Esophagus muscularis mucosa (tissue), 4 donors: ENCODE measurements at regions not wholly inside any gene's neighbourhood (a gene's known extent, or its start where the extent isn't known, plus 50 kb on each side); places are given as distances from the start of the nearest gene placed in this dataset.

ENCODE experiments used
- DNase-seq: peaks from one replicate; pipeline ENCODE4 v3.0.0-alpha.2; 2017; ENCODE audit errors: extremely low spot score
- H3K27ac ChIP-seq, 4 donors: fragments of 200-600 bp; sonication (generic); replicated peaks in 1 of 4; 1 replicate in 3 of 4; 2 replicates in 1 of 4; pipeline ENCODE4 v1.5.1; 2016 to 2019; ENCODE audit warnings: mild to moderate bottlenecking in 1 of 4
- H3K27me3 ChIP-seq, 4 donors: fragments of 200-600 bp; sonication (generic); one replicate each; pipeline versions ENCODE4 v1.5.1 to v1.6.0; 2016 to 2019
- H3K36me3 ChIP-seq, 4 donors: fragments of 200-600 bp; sonication (generic); one replicate each; pipeline ENCODE4 v1.5.1; 2016 to 2019
- H3K4me1 ChIP-seq, 4 donors: fragments of 200-600 bp; sonication (generic); one replicate each; pipeline ENCODE4 v1.5.1; 2016 to 2019
- H3K4me3 ChIP-seq, 4 donors: fragments of 200-600 bp; sonication (generic); 1 replicate in 2 of 4; 2 replicates in 2 of 4; pipeline ENCODE4 v1.5.1; 2016 to 2019; ENCODE audit warnings: mild to moderate bottlenecking in 4 of 4, moderate library complexity in 1 of 4
- H3K9me3 ChIP-seq, 4 donors: fragments of 200-600 bp; sonication (generic); 1 replicate in 3 of 4; 2 replicates in 1 of 4; pipeline ENCODE4 v1.5.1; 2016 to 2019
- POLR2AphosphoS5 ChIP-seq, 2 donors: sonication (generic); formaldehyde crosslinking; IDR thresholded peaks; one replicate each; pipeline ENCODE4 v1.6.1; 2017; ENCODE audit warnings: antibody characterized with exemption in 2 of 2
- WGBS: methylation state at CpG from one replicate; pipeline ENCODE4 v1.1.5; 2018; 5-methylcytosine and 5-hydroxymethylcytosine counted together
- intact Hi-C: fragments of 100-400 bp; cut with DNase I; formaldehyde crosslinking; loops from one replicate; pipeline ENCODE4 v1.15.1; 2023
- TF ChIP-seq, protein P1 (sequence below), 3 experiments: fragments of 200-600 bp in 2 of 3; fragments of 450-650 bp in 1 of 3; sonication (generic) in 2 of 3; IDR thresholded peaks; one replicate each; pipeline ENCODE4 v1.5.1; 2017 to 2019; ENCODE audit warnings: antibody characterized with exemption in 3 of 3, mild to moderate bottlenecking in 2 of 3, moderate library complexity in 1 of 3

GRCh38 chr3:165254812-165255211 lies 58.6 kb upstream of the SLITRK3 start:
- TF ChIP-seq, protein P1, sequence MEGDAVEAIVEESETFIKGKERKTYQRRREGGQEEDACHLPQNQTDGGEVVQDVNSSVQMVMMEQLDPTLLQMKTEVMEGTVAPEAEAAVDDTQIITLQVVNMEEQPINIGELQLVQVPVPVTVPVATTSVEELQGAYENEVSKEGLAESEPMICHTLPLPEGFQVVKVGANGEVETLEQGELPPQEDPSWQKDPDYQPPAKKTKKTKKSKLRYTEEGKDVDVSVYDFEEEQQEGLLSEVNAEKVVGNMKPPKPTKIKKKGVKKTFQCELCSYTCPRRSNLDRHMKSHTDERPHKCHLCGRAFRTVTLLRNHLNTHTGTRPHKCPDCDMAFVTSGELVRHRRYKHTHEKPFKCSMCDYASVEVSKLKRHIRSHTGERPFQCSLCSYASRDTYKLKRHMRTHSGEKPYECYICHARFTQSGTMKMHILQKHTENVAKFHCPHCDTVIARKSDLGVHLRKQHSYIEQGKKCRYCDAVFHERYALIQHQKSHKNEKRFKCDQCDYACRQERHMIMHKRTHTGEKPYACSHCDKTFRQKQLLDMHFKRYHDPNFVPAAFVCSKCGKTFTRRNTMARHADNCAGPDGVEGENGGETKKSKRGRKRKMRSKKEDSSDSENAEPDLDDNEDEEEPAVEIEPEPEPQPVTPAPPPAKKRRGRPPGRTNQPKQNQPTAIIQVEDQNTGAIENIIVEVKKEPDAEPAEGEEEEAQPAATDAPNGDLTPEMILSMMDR (IDR thresholded peaks at IDR 0.05): peak; percentile 37 to 45 (median 38)
- no peak for TF ChIP-seq POLR2AphosphoS5 (IDR thresholded peaks at IDR 0.05)
- no peak overlapping the region for H3K4me3 ChIP-seq
- DNase-seq: no peak
- no peaks in the 10 kb centered on the region for H3K27me3 ChIP-seq
- H3K9me3 ChIP-seq: no peaks in the 10 kb centered on the region
- H3K36me3 ChIP-seq: no peaks in the 10 kb centered on the region
- 10% methylated on average over 1 of the region's 1 CpG for WGBS
- H3K27ac ChIP-seq: peak overlapping the region; percentile 43 to 57 (median 48)
- H3K4me1 ChIP-seq: peaks cover 0 to 12% (median 8%) of the 10 kb centered on the region in 4 donors
- intact Hi-C loops: no loop called here
